H1 (cell line): ENCODE measurements at regions not wholly inside any gene's neighbourhood (a gene's known extent, or its start where the extent isn't known, plus 50 kb on each side); places are given as distances from the start of the nearest gene placed in this dataset.

ENCODE experiments used
- CBX8 ChIP-seq: fragments of 300-800, 300-1000 bp; sonication (generic); IDR thresholded peaks from 2 replicates; pipeline ENCODE4 v1.7.1; 2016; ENCODE audit warnings: low read depth, low read length, borderline replicate concordance
- CEBPB ChIP-seq: IDR thresholded peaks from 2 replicates; pipeline ENCODE4 v1.6.1; 2012; ENCODE audit warnings: low read depth, low read length
- CREB1 ChIP-seq: IDR thresholded peaks from 2 replicates; pipeline ENCODE4 v1.6.1; 2012; ENCODE audit warnings: inconsistent platforms
- EGR1 ChIP-seq: IDR thresholded peaks from 2 replicates; pipeline ENCODE4 v1.6.1; 2011; ENCODE audit warnings: low read depth, low read length, borderline replicate concordance
- GABPA ChIP-seq: IDR thresholded peaks from 2 replicates; pipeline ENCODE4 v1.6.1; 2011; ENCODE audit warnings: mild to moderate bottlenecking, low read length, moderate library complexity, borderline replicate concordance; ENCODE audit not compliant: insufficient read depth
- GTF2F1 ChIP-seq: IDR thresholded peaks from 2 replicates; pipeline ENCODE4 v1.6.1; 2012; ENCODE audit warnings: low read depth, low read length, improper control_type of control experiment, borderline replicate concordance
- KDM4A ChIP-seq: IDR thresholded peaks from one replicate; pipeline ENCODE4 v1.7.1; 2012; ENCODE audit warnings: low read depth, mild to moderate bottlenecking, moderate library complexity, low read length, inconsistent platforms; ENCODE audit not compliant: severe bottlenecking
- KDM5A ChIP-seq: fragments of 200-600 bp; IDR thresholded peaks from 2 replicates; pipeline ENCODE4 v1.7.1; 2012; ENCODE audit warnings: mild to moderate bottlenecking, low read length, inconsistent platforms, mixed read lengths
- MAFK ChIP-seq: IDR thresholded peaks from 2 replicates; pipeline ENCODE4 v1.6.1; 2012; ENCODE audit warnings: low read depth, mild to moderate bottlenecking, improper control_type of control experiment, low read length
- SIX5 ChIP-seq: IDR thresholded peaks from 2 replicates; pipeline ENCODE4 v1.6.1; 2011; ENCODE audit warnings: mild to moderate bottlenecking, low read depth, low read length
- SP4 ChIP-seq: IDR thresholded peaks from 2 replicates; pipeline ENCODE4 v1.6.1; 2012; ENCODE audit warnings: low read length, inconsistent platforms
- TF ChIP-seq, protein P1 (sequence below): fragments of 300-600 bp; sonication (generic); IDR thresholded peaks from 2 replicates; pipeline ENCODE4 v1.7.1; 2012; ENCODE audit warnings: low read length, moderate library complexity, mild to moderate bottlenecking, inconsistent platforms; ENCODE audit not compliant: insufficient replicate concordance
- TF ChIP-seq, protein P2 (sequence below): IDR thresholded peaks from 2 replicates; pipeline ENCODE4 v1.6.1; 2012; ENCODE audit warnings: inconsistent platforms

DNA sequence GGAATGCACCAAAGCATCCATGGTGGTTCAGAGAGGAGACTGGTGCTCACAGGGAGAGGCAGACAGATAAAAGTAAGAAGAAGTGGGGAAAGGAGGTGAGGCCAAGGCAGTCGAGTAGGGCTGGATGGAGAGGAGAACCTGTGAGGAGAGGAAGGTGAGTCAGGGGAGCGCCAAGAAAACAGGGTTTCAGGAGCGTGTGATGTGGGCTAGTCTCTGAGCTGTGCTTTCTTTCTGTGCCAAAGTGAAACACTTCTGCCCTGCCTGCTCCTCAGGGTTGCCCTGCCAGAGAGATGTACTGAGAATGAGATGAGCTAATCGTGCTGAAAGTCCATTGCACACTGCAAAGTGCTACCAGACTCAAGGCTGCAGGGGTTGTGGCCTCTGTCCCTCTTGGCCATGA is 310.7 kb upstream of the CCL2 start (continued):
- TF ChIP-seq, protein P1, sequence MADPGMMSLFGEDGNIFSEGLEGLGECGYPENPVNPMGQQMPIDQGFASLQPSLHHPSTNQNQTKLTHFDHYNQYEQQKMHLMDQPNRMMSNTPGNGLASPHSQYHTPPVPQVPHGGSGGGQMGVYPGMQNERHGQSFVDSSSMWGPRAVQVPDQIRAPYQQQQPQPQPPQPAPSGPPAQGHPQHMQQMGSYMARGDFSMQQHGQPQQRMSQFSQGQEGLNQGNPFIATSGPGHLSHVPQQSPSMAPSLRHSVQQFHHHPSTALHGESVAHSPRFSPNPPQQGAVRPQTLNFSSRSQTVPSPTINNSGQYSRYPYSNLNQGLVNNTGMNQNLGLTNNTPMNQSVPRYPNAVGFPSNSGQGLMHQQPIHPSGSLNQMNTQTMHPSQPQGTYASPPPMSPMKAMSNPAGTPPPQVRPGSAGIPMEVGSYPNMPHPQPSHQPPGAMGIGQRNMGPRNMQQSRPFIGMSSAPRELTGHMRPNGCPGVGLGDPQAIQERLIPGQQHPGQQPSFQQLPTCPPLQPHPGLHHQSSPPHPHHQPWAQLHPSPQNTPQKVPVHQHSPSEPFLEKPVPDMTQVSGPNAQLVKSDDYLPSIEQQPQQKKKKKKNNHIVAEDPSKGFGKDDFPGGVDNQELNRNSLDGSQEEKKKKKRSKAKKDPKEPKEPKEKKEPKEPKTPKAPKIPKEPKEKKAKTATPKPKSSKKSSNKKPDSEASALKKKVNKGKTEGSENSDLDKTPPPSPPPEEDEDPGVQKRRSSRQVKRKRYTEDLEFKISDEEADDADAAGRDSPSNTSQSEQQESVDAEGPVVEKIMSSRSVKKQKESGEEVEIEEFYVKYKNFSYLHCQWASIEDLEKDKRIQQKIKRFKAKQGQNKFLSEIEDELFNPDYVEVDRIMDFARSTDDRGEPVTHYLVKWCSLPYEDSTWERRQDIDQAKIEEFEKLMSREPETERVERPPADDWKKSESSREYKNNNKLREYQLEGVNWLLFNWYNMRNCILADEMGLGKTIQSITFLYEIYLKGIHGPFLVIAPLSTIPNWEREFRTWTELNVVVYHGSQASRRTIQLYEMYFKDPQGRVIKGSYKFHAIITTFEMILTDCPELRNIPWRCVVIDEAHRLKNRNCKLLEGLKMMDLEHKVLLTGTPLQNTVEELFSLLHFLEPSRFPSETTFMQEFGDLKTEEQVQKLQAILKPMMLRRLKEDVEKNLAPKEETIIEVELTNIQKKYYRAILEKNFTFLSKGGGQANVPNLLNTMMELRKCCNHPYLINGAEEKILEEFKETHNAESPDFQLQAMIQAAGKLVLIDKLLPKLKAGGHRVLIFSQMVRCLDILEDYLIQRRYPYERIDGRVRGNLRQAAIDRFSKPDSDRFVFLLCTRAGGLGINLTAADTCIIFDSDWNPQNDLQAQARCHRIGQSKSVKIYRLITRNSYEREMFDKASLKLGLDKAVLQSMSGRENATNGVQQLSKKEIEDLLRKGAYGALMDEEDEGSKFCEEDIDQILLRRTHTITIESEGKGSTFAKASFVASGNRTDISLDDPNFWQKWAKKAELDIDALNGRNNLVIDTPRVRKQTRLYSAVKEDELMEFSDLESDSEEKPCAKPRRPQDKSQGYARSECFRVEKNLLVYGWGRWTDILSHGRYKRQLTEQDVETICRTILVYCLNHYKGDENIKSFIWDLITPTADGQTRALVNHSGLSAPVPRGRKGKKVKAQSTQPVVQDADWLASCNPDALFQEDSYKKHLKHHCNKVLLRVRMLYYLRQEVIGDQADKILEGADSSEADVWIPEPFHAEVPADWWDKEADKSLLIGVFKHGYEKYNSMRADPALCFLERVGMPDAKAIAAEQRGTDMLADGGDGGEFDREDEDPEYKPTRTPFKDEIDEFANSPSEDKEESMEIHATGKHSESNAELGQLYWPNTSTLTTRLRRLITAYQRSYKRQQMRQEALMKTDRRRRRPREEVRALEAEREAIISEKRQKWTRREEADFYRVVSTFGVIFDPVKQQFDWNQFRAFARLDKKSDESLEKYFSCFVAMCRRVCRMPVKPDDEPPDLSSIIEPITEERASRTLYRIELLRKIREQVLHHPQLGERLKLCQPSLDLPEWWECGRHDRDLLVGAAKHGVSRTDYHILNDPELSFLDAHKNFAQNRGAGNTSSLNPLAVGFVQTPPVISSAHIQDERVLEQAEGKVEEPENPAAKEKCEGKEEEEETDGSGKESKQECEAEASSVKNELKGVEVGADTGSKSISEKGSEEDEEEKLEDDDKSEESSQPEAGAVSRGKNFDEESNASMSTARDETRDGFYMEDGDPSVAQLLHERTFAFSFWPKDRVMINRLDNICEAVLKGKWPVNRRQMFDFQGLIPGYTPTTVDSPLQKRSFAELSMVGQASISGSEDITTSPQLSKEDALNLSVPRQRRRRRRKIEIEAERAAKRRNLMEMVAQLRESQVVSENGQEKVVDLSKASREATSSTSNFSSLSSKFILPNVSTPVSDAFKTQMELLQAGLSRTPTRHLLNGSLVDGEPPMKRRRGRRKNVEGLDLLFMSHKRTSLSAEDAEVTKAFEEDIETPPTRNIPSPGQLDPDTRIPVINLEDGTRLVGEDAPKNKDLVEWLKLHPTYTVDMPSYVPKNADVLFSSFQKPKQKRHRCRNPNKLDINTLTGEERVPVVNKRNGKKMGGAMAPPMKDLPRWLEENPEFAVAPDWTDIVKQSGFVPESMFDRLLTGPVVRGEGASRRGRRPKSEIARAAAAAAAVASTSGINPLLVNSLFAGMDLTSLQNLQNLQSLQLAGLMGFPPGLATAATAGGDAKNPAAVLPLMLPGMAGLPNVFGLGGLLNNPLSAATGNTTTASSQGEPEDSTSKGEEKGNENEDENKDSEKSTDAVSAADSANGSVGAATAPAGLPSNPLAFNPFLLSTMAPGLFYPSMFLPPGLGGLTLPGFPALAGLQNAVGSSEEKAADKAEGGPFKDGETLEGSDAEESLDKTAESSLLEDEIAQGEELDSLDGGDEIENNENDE, result no peak
- TF ChIP-seq SP4 (no peak), KDM4A (no peak), MAFK (no peak), CBX8 (no peak), SIX5 (no peak), GTF2F1 (no peak), CEBPB (no peak), EGR1 (no peak), CREB1 (no peak), GABPA (no peak), KDM5A (no peak)
- TF ChIP-seq, protein P2, sequence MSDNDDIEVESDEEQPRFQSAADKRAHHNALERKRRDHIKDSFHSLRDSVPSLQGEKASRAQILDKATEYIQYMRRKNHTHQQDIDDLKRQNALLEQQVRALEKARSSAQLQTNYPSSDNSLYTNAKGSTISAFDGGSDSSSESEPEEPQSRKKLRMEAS, result no peak
